Fibroblast of lung (primary cell): ENCODE measurements at regions not wholly inside any gene's neighbourhood (a gene's known extent, or its start where the extent isn't known, plus 50 kb on each side); places are given as distances from the start of the nearest gene placed in this dataset.

Experiments used
- CTCF ChIP-seq, 2 donors: IDR thresholded peaks in 1 of 2; conservative IDR thresholded peaks in 1 of 2; 1 replicate in 1 of 2; 2 replicates in 1 of 2; pipeline ENCODE4 v1.5.1; 2011 to 2012; ENCODE audit warnings: low read length in 2 of 2, control low read depth in 1 of 2, inconsistent platforms in 1 of 2, low read depth in 1 of 2, mild to moderate bottlenecking in 1 of 2
- EZH2 ChIP-seq: IDR thresholded peaks from 2 replicates; pipeline ENCODE4 v1.5.1; 2012; ENCODE audit warnings: low read length, control low read depth, mild to moderate bottlenecking; ENCODE audit errors: missing control alignments

GRCh38 chr1:98388441-98388840, 273.1 kb upstream of the SNX7 start:
- TF ChIP-seq CTCF (conservative IDR thresholded peaks at IDR 0.05 in 1 of 2, IDR thresholded peaks at IDR 0.05 in 1 of 2; ENCODE audit: low read depth in 1 of 2, low read length in 2 of 2) = no peak
- TF ChIP-seq EZH2 = no peak
